Stimulated activated CD8-positive, alpha-beta memory T cell treated with anti-CD3 and anti-CD28 coated beads, Interleukin-12 subunit alpha, Interleukin-12 subunit beta, amount 100 ng/mL, for 1 hour (primary cell): ENCODE measurements at regions not wholly inside any gene's neighbourhood (a gene's known extent, or its start where the extent isn't known, plus 50 kb on each side); places are given as distances from the start of the nearest gene placed in this dataset.

ENCODE experiments used
- DNase-seq: peaks from one replicate; pipeline ENCODE4 v3.0.0-alpha.2; 2020; ENCODE audit warnings: low read depth

DNA sequence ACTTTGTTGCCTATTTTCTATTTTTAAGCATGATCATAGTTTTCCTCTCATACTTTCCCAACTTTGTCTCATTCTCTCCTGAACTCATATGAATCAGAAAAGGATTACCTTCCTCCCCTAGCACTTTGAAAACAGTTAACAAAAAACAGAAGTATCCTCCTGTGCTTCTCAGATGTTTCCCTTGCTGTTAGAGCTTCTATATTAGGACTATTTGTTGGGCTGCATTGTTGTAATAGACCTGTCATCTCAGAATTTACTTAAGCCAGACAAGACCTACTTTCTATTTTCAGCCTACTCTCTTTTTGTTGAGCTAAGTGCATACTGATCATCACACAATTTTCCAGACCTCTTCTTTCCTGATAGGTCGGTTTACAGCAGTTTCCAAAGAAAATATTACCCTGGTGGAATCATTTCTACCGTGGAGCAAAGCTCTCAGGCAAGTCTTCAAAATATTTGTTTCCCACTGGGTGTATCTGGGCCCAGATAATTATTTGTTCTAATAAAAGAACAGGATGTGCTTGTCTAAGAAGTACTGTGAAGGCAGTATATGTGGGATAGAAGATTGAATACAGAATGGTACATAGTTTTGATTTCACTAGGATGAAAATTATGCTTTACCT is 411.9 kb upstream of the KLF6 start:
- no peak for DNase-seq

DNA sequence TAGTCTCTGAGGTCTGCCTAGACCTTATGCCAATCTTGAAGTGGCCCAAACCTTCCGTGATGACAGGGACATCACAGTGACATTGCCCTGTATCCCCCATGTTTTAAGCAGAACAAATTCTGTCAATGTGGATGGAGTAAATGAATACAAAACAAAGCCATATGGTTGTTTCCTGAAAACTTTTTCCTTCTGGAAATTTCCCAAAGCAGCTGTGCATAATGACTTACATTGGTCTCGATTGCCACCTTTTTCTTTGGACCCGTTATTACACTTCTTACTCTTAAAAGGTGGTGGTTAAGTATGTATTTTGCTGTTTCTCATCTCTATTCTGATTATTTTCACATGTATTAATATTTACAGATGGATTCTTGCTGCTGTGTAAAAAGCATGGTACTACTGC is 411.2 kb upstream of the KLF6 start:
- DNase-seq, result no peak

DNA sequence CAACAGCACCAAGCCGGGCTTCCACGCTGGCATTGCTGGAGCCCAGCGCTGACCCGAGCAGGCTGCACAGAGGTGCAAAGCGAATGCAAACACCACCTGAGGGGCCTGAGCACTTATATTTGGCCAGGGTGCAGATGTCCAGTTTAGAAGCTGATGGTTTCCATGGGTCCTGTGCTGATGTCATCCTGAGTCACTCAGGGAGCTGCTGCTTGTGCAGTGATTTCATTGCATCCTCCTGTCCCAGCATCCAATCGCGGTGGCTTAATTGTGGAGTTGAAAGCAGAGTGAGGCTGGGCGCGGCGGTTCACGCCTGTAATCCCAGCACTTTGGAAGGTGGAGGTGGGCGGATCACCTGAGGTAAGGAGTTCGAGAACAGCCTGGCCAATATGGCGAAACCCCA is 410.2 kb upstream of the KLF6 start:
- DNase-seq, result no peak

DNA sequence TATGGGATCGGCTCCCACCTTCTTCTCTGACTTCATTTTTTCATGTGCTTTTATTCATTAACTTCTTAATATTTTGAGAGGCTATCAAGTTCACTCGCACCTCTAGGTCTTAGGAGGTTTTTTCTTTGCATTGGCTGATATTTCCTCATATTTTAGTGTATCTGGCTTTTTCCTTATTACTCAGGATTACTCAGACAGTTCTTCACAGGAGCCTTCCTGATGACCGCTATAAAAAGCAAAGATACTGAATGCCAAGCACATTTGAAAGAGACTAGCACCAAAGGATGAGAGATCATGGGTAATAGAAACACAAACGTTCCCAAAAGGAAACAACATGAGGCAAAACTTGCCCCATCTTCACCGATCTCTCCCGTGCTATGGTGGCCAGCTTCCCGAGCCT is 409.2 kb upstream of the KLF6 start:
- DNase-seq, result no peak

DNA sequence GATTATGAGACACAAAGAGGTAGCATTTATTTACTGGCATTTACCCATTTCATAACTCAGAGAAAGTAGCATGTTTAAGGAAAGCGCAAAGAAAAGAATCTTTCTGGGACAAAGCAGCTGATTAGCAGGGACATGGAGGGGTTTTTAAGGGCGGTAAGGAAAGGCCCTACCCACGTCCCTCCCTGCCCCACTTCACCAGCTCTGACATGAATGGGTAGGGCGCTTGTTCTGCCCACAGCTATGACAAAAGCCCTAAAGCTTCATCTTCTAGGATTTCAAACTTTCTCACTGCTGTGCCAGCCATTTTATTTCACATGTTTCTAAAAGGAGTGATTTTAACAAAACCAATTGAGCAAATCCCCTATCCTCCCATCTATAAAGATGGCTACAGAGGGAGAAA is 406.9 kb upstream of the KLF6 start:
- no peak for DNase-seq

DNA sequence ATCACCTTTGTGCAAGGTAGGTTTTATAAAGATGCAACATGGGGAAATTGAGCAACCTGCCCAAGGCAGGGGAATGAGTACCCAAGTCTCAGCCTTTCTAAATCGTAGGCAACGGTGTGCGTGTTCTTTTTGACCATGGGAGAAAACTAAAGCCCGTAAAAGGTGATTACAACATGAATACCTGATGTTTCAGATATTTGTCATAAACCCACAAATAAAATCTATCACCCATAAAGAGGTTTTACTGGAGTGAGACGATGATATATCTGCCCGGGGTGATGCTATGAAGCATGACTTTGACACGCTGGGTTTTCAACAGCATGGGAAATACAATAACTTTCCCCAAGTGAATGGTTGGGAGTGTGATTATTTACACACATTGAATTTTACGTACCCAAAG is 406.3 kb upstream of the KLF6 start:
- no peak for DNase-seq

GRCh38 chr10:4190876-4191275 is 405.9 kb upstream of the KLF6 start:
- no peak for DNase-seq

DNA sequence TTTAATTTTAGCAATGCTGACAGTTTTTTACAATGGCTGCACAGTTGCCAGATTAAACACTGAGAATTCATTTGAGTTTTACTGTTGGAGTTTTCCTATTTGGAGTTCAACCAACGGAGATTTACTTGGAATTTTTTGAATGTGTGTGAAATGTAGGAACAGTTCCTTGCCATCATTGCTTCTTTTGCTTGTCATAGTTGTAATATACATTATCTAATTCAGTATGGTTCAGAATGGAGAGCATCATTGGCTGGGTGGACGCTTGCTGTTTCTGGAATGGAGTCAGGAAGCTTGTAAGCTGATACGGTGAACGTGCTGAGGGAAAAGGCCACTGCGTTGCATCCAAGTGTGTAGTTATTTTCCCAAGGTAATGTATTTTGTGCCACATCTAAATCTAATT is 404.3 kb upstream of the KLF6 start:
- no peak for DNase-seq

GRCh38 chr10:4188406-4188805 is 403.4 kb upstream of the KLF6 start:
- no peak for DNase-seq

DNA sequence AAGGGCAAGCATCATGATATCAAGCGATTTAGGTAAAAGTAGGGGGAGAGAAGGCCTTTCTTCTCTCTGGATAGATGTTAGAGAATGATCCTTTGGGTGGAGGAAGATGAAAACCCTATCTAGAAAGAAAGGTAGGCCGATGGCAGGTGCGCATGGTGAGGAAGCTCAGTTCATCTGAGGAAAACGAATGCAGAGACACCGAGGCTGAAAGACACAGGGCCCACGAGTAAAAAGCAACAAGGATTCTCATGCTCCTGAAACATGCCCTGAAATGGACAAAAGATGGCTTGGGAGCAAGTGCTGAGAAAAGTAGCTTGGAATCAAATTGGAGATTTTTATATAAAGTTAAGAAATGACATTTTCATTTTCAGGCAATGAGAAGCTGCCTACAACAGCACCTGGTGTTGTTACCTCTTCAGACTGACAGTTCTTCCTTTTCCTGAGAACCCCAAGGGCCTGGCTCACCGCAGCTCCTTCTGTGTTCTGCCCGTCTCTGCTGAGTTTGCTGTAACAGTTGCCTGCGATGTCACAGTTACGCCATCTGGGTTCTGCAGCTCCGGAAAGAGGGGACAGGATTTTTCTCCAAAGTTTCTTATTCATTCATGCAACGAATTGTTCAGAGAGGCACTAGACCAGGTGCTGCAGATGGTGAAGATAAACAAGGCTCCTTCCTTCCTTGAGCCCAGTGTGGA is 402.0 kb upstream of the KLF6 start:
- no peak for DNase-seq

DNA sequence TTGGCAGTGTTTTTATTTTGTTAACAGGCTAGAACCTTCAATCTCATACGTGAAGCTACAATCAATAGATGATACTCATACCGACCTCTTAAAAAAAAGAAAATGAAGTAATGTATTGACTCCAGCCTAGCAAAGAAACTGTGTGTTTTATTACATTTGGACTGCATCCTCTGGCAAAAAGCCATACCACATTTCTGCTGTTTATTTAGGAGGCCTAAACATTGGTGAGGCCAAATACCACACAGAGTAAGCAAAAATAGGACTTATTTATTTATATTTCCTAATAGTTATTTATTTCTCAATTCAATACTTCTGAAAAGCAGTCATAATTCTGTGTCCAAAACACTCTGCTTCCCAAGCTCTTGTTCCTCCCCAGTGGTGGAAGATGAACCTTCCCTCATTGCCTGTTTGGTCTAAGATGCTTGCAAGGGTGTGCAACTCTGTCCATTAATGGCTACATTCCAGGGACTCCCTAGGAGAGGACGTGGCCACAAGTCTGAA is 398.8 kb upstream of the KLF6 start:
- DNase-seq, result no peak

GRCh38 chr10:4181621-4182049 is 396.6 kb upstream of the KLF6 start:
- DNase-seq, result no peak

GRCh38 chr10:4181081-4181480 is 396.1 kb upstream of the KLF6 start:
- DNase-seq, result no peak

DNA sequence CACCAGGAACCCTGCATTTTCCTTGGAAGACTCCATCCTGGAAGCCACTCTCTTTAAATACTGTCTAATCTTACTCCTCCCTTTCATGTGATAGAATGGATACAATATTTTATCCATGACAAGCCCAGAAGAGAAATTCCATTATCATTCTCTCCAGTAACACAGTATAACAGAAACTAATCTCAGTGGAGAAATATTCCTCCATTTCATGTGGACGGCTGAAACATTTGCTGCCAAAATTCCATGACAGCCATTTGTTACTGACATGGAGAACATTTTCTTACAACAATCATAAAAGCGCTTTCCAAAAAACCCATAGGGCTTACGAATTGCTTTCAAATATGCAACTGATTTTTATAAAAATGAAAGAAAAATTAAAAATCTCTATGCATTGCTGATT is 392.8 kb upstream of the KLF6 start:
- DNase-seq, result no peak

- no peak for DNase-seq
These were observed 391.7 kb upstream of the KLF6 start for GRCh38 chr10:4176500-4177281.

DNA sequence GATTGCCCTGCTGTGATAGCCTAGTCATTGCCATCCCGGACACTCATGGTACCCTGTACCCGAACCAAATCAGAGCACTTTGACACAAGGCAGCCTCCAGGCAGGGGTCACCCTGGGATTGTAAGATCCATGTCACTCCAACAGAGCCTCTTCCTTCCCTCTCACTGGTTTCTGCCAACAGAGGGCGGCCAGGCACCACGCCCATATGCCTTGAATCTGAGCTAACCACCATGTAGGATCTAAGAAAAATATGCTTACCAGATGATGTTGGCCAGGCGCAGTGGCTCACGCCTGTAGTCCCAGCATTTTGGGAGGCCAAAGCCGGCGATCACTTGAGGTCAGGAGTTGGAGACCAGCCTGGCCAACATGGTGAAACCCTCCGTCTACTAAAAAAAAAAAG is 389.2 kb upstream of the KLF6 start:
- DNase-seq, result no peak

- DNase-seq, result no peak
These were observed 385.8 kb upstream of the KLF6 start for GRCh38 chr10:4170633-4171314.

DNA sequence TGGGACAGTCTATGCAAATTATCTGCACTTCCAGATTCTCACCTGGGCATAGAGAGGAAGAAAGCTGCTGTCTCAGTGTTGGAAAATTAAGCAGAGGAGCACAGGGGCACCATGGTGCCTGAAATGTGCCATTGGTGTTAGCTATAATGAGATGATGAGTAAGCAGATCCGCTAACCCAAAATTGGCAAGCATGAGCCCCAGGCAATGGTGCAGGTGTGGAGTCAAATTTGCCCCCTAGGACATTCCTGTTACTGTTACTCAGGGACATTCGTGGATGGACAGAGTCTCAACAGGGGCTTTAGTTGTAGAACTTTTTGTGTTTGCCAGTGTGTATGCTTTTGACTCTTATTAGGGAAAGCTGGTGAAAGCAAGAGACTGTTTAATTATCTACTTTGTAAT is 385.2 kb upstream of the KLF6 start:
- no peak for DNase-seq

- DNase-seq, result no peak
These were observed 384.4 kb upstream of the KLF6 start for GRCh38 chr10:4169448-4169847.

DNA sequence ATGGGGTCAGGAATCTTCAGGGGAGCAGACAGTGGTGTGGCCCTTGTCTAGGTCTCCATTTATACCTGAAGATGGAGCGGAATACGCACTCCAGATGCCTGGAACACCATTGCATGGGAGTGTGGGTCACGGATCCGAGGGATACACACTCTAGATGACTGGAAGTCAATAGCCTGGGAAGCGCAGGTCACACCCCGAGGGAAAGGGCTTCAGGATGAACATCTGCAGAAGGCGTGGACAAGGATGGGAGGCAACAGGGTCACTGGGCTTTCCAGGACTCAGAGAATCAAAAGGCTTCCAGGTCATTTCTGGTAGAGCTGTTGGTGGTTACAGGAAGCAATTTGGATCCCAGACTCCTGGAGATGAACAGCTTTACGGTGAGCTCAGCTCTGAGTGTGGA is 382.2 kb upstream of the KLF6 start:
- DNase-seq, result no peak

DNA sequence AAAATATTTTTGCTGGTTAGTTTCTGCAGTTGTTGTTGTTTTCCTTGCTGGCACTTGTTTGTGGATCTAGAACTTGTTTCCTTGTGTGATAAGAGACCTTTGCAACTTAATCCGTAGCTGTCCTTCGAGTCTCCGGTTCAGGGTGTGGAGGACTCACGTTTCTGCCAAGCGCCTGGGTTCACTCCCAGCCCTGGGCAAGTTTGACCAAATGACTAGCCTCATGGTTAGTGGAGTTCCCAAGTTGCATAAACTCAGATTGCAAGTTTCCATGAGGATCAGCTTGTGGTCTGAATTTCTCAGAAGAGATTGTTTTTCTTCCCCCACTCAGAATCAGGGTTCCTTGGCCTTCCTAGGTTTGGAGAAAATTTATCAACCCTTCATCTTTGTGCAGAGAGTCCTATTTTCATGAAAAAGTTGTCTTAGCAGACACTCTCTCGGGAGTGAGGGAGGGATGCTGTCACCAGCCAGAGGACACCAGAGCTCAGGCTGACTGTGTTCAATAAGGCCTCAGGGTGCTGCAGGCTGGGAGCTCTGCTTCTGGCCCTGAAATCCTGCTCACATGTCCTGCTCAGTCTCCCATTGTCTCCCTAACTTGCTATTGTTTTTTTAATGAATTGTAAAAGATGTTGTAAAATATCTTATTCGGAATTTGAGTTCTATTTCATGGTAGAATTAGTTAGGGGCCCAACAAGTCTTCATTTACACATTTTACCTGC is 377.7 kb upstream of the KLF6 start:
- DNase-seq, result no peak

DNA sequence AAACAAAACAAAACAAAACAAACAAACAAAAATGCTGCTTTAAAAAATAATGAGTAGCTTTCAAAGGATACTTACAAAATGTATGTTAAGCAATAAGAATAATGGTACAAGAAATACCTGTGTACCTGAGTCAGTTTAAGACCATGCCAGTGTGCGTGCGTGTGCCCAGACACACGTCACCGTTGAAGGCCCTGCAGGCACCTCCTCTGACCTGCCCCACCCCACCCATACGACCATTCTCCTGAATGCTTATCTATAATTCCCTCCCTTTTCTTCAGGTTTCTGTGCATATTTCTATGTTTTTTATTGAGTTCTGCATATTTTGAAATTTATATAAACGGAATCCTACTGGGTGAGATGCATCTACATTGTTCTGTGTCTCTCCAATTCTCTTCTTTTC is 374.2 kb upstream of the KLF6 start:
- no peak for DNase-seq
